Fibroblast of lung (primary cell): ENCODE measurements at regions not wholly inside any gene's neighbourhood (a gene's known extent, or its start where the extent isn't known, plus 50 kb on each side); places are given as distances from the start of the nearest gene placed in this dataset.

Experiments used
- DNase-seq, 2 donors: peaks; one replicate each; pipeline versions ENCODE4 v3.0.0 to v3.0.0-alpha.2; 2010; ENCODE audit warnings: low read depth in 2 of 2
- H2AFZ ChIP-seq: 2 replicates; pipeline ENCODE4 v1.5.1; 2012; ENCODE audit warnings: low read length, control low read depth, inconsistent platforms
- H3K27ac ChIP-seq: 2 replicates; pipeline ENCODE4 v1.5.1; 2011; ENCODE audit warnings: low read length, control low read depth; ENCODE audit not compliant: insufficient read depth
- H3K27me3 ChIP-seq: 2 replicates; pipeline ENCODE4 v1.5.1; 2011; ENCODE audit warnings: mild to moderate bottlenecking, low read length; ENCODE audit not compliant: control insufficient read depth, insufficient read depth
- H3K36me3 ChIP-seq: 2 replicates; pipeline ENCODE4 v1.5.1; 2011; ENCODE audit warnings: low read length; ENCODE audit not compliant: control insufficient read depth, insufficient read depth
- H3K4me1 ChIP-seq: 2 replicates; pipeline ENCODE4 v1.5.1; 2011; ENCODE audit warnings: low read length; ENCODE audit not compliant: control insufficient read depth, insufficient read depth; ENCODE audit errors: extremely low read depth
- H3K4me2 ChIP-seq: 2 replicates; pipeline ENCODE4 v1.5.1; 2011; ENCODE audit warnings: low read length, control low read depth; ENCODE audit not compliant: insufficient read depth; ENCODE audit errors: extremely low read depth
- H3K4me3 ChIP-seq, 4 experiments: fragments of 200-600 bp in 1 of 4; sonication (generic) in 1 of 4; replicated peaks in 1 of 4; 2 replicates each; pipeline ENCODE4 v1.5.1; 2011 to 2016; ENCODE audit warnings: low read length in 4 of 4, low read depth in 3 of 4, mild to moderate bottlenecking in 3 of 4, control low read depth in 2 of 4, inconsistent platforms in 1 of 4, mixed read lengths in 1 of 4; ENCODE audit not compliant: insufficient read depth in 1 of 4; ENCODE audit errors: control extremely low read depth in 1 of 4
- H3K79me2 ChIP-seq: 2 replicates; pipeline ENCODE4 v1.5.1; 2012; ENCODE audit warnings: mild to moderate bottlenecking, low read length, inconsistent platforms; ENCODE audit not compliant: control insufficient read depth, insufficient read depth
- H3K9ac ChIP-seq: 2 replicates; pipeline ENCODE4 v1.5.1; 2011; ENCODE audit warnings: mild to moderate bottlenecking, low read length, control low read depth; ENCODE audit not compliant: insufficient read depth
- H3K9me3 ChIP-seq: 2 replicates; pipeline ENCODE4 v1.5.1; 2012; ENCODE audit warnings: low read depth, low read length; ENCODE audit not compliant: control insufficient read depth, insufficient read depth
- H4K20me1 ChIP-seq: 2 replicates; pipeline ENCODE4 v1.5.1; 2011; ENCODE audit warnings: low read length; ENCODE audit not compliant: control insufficient read depth, insufficient read depth; ENCODE audit errors: extremely low read depth
- CTCF ChIP-seq, 2 donors: IDR thresholded peaks in 1 of 2; conservative IDR thresholded peaks in 1 of 2; 1 replicate in 1 of 2; 2 replicates in 1 of 2; pipeline ENCODE4 v1.5.1; 2011 to 2012; ENCODE audit warnings: low read length in 2 of 2, control low read depth in 1 of 2, inconsistent platforms in 1 of 2, low read depth in 1 of 2, mild to moderate bottlenecking in 1 of 2
- EZH2 ChIP-seq: IDR thresholded peaks from 2 replicates; pipeline ENCODE4 v1.5.1; 2012; ENCODE audit warnings: low read length, control low read depth, mild to moderate bottlenecking; ENCODE audit errors: missing control alignments

- Histone ChIP-seq H3K4me3 (no peak overlapping the region), H3K79me2 (no peaks in the 10 kb centered on the region)
- no peak for TF ChIP-seq EZH2
- TF ChIP-seq CTCF (conservative IDR thresholded peaks at IDR 0.05 in 1 of 2, IDR thresholded peaks at IDR 0.05 in 1 of 2; ENCODE audit: low read depth in 1 of 2, low read length in 2 of 2): no peak
Observed at GRCh38 chr10:60675236-60675635, 103.0 kb upstream of the CDK1 start.

GRCh38 chr10:60669501-60669900 is 108.8 kb upstream of the CDK1 start:
- H3K4me1 ChIP-seq: no peaks in the 10 kb centered on the region
- no peaks in the 10 kb centered on the region for H3K36me3 ChIP-seq
- no peak for DNase-seq
- H2AFZ ChIP-seq: no peak overlapping the region
- no peak overlapping the region for H3K4me3 ChIP-seq
- no peak overlapping the region for H3K4me2 ChIP-seq
- H3K9ac ChIP-seq: no peak overlapping the region
- no peaks in the 10 kb centered on the region for H3K9me3 ChIP-seq
- no peaks in the 10 kb centered on the region for H3K79me2 ChIP-seq
- no peak overlapping the region for H3K27ac ChIP-seq
- H4K20me1 ChIP-seq: no peaks in the 10 kb centered on the region
- H3K27me3 ChIP-seq: no peaks in the 10 kb centered on the region
- TF ChIP-seq EZH2 (no peak), CTCF (conservative IDR thresholded peaks at IDR 0.05 in 1 of 2, IDR thresholded peaks at IDR 0.05 in 1 of 2; ENCODE audit: low read depth in 1 of 2, low read length in 2 of 2) (no peak)

More at GRCh38 chr10:60675236-60675635, 103.0 kb upstream of the CDK1 start:
- no peaks in the 10 kb centered on the region for H3K9me3 ChIP-seq
- no peak for DNase-seq
- H3K9ac ChIP-seq: no peak overlapping the region
- no peak overlapping the region for H3K4me2 ChIP-seq
- H3K4me1 ChIP-seq: no peaks in the 10 kb centered on the region
- no peaks in the 10 kb centered on the region for H3K27me3 ChIP-seq
- H4K20me1 ChIP-seq: no peaks in the 10 kb centered on the region
- H3K36me3 ChIP-seq: no peaks in the 10 kb centered on the region
- H3K27ac ChIP-seq: no peak overlapping the region
- no peak overlapping the region for H2AFZ ChIP-seq

GRCh38 chr10:60666221-60666620 is 112.1 kb upstream of the CDK1 start:
- no peaks in the 10 kb centered on the region for H3K9me3 ChIP-seq
- DNase-seq: peak in 1 of 2 donors; percentile 64

More at GRCh38 chr10:60666221-60666620, 112.1 kb upstream of the CDK1 start:
- Histone ChIP-seq H3K79me2 (no peaks in the 10 kb centered on the region), H3K9ac (no peak overlapping the region), H3K27me3 (no peaks in the 10 kb centered on the region), H3K4me3 (no peak overlapping the region), H4K20me1 (no peaks in the 10 kb centered on the region), H3K36me3 (no peaks in the 10 kb centered on the region), H3K4me2 (no peak overlapping the region), H2AFZ (no peak overlapping the region), H3K4me1 (no peaks in the 10 kb centered on the region), H3K27ac (no peak overlapping the region)
- TF ChIP-seq CTCF (conservative IDR thresholded peaks at IDR 0.05 in 1 of 2, IDR thresholded peaks at IDR 0.05 in 1 of 2; ENCODE audit: low read depth in 1 of 2, low read length in 2 of 2): no peak
